HT1080 (cell line): ENCODE measurements at regions not wholly inside any gene's neighbourhood (a gene's known extent, or its start where the extent isn't known, plus 50 kb on each side); places are given as distances from the start of the nearest gene placed in this dataset.
A peak's percentile ranks its signal among the peaks of the same experiment; 100 is the strongest.
"Not testable (repeated sequence)": the region's sequence is repeated elsewhere in the genome, so short reads cannot be mapped to it uniquely, and the experiment has no call there.

ENCODE experiments used
- DNase-seq: peaks from one replicate; pipeline ENCODE4 v3.0.0-alpha.2; 2015; ENCODE audit warnings: low read depth

GRCh38 chr16:80015566-80015965 lies 415.0 kb upstream of the MAF start:
- peak; percentile 74 for DNase-seq

GRCh38 chr16:80014241-80014939 lies 413.9 kb upstream of the MAF start:
- DNase-seq = no peak

- DNase-seq = no peak
Measured at GRCh38 chr16:80012586-80012985, 412.0 kb upstream of the MAF start.

- no peak for DNase-seq
Measured at GRCh38 chr16:80009971-80010659, 409.6 kb upstream of the MAF start.

GRCh38 chr16:80008857-80009256 lies 408.3 kb upstream of the MAF start:
- no peak for DNase-seq

GRCh38 chr16:80007231-80007630 lies 406.7 kb upstream of the MAF start:
- DNase-seq = no peak

- DNase-seq = no peak
Measured at GRCh38 chr16:80006241-80007215, 406.0 kb upstream of the MAF start.

- no peak for DNase-seq
Measured at GRCh38 chr16:80004113-80004512, 403.6 kb upstream of the MAF start.

GRCh38 chr16:80002261-80002660 lies 401.7 kb upstream of the MAF start:
- no peak for DNase-seq

- no peak for DNase-seq
Measured at GRCh38 chr16:79998143-79998542, 397.6 kb upstream of the MAF start.

- DNase-seq = no peak
Measured at GRCh38 chr16:79997257-79997656, 396.7 kb upstream of the MAF start.

GRCh38 chr16:79996321-79996720 lies 395.8 kb upstream of the MAF start:
- DNase-seq = no peak

- no peak for DNase-seq
Measured at GRCh38 chr16:79995315-79995714, 394.8 kb upstream of the MAF start.

- no peak for DNase-seq
Measured at GRCh38 chr16:79994418-79994817, 393.9 kb upstream of the MAF start.

GRCh38 chr16:79993629-79994209 lies 393.2 kb upstream of the MAF start:
- no peak for DNase-seq

GRCh38 chr16:79991969-79992368 lies 391.4 kb upstream of the MAF start:
- DNase-seq = no peak

GRCh38 chr16:79988721-79989220 lies 388.2 kb upstream of the MAF start:
- DNase-seq = no peak

- DNase-seq = no peak
Measured at GRCh38 chr16:79988089-79988488, 387.6 kb upstream of the MAF start.

GRCh38 chr16:79986352-79986751 lies 385.8 kb upstream of the MAF start:
- DNase-seq = no peak

GRCh38 chr16:79985606-79986005 lies 385.1 kb upstream of the MAF start:
- DNase-seq = no peak

- not testable (repeated sequence) for DNase-seq
Measured at GRCh38 chr16:79984149-79984548, 383.6 kb upstream of the MAF start.
